8988T (cell line): ENCODE measurements at regions not wholly inside any gene's neighbourhood (a gene's known extent, or its start where the extent isn't known, plus 50 kb on each side); places are given as distances from the start of the nearest gene placed in this dataset.
"Not testable (repeated sequence)": the region's sequence is repeated elsewhere in the genome, so short reads cannot be mapped to it uniquely, and the experiment has no call there.

Experiments used
- DNase-seq: peaks from one replicate; pipeline ENCODE4 v3.0.0; 2011

DNA sequence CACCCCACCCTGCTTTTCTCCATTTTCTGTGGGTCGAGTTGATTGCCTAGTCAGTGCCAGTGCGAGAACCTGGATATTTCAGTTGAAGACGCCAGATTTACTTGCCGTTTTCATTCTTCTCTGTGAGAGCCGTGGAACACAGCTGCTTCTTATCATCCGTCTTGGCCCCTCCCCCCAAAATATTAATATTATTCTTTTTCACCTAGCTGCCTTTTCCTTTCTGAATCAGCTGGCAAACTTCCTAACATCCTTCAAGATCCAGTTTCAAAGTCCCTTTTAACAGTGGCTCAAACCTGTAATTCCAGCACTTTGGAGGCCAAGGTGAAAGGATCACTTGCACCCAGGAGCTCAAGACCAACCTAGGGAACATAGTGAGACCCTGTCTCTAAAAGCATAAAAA lies 117.1 kb upstream of the RASA1 start:
- DNase-seq: no peak

DNA sequence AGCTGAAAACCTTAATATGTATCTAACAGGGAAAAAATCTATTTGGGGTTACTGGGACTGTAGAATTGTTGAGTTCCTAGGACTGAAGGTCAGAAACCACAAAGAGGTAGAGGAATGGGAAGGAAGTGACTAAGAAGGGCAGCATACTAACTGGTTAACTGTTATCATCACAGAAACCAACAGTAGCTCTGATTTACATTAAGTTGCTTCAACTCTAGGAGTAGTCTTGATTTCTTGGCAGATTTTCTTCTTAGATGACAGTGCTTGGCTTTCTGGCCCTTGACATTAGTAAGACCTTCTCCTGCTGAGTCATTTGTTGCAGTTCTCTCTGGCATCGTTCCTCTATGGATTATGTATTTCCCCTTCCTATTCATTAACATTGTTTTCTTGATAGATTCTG lies 116.1 kb upstream of the RASA1 start:
- no peak for DNase-seq

DNA sequence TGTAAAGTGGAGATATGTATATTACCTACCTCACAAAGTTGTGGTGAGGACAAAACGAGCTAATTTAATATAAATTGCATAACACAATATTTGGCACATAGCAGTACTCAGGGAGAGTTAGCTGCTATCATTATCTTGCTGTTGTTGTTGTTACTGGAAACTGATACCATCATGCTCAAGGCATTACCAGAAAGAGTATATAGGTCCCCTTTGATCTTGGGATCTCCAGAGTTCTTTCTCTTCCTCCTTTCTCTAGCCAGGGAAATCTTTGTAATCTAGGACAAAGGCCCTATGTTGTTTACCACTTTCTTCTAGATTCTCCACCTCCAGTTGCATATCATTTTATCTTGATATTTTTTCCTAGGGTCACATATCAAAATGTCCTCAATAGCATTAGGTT lies 114.8 kb upstream of the RASA1 start:
- DNase-seq: no peak

DNA sequence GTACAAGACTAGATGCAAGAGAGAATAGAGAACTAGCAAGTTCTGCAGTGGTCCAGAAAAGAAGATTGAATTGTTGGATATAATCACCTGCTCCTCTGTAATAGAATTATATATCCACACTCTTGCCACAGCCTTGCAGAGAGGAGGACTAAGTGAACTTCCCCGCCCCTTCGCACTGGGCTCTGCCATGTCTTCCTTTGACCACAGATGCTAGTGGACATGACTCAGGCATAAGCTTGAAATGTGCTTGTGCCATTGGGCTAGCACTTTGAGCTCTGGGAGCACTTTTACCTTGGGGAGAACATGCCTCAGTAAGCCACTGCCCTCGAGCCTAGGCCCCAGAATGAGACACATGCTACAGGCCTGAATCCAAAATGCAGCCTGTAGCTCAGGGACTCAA lies 113.5 kb upstream of the RASA1 start:
- DNase-seq: no peak

DNA sequence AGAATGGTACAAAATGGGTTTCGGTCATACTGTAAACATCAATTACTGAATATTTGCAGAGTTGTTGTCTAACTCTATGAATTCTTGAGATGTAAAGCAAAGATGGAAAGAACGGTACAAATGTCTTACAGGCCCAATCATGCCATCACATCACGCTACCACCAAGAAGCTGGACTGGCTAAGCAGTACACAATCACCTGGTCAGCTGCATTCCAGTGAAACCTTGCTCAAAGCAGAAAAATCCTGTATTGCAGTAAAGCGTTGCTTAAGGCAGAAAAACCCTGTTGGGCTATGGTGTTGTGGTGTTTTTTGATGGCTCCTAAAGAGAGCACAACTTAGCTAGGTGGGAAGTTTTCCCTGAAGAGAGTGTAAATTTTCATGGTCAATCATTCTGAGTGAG lies 112.6 kb upstream of the RASA1 start:
- no peak for DNase-seq

DNA sequence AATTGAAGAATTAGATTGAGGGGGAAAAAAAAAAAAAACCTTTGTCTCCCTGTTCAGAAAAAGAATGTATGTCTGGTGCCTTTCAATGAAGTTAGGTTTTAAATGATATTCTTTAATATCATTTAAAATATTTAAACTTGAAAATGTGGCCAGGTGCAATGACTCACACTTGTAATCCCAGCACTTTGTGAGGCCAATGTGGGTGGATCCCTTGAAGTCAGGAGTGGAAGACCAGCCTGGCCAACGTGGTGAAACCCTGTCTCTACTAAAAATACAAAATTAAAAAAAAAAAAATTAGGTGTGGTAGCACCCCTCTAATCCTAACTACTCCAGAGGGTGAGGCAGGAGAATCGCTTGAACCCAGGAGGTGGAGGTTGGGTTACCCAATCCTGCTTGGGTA lies 111.1 kb upstream of the RASA1 start:
- DNase-seq: no peak

DNA sequence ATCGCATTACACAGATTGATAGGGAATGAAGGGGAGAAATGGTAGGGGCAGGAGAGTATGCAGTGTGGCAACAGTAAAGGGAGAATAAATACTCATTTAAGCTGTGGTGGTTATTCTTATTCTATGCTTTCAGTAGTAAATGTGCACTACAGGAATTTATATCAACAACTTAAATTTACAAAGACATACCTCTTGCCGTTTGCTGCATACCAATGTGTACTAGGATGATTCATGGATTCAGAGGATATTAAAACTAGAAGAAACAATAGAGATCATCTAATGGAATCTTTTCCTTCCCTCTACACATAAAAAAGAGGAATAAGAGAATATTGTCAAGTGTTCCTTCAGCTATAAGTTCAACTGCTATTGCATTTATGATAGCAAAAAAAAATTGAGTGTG lies 103.3 kb upstream of the RASA1 start:
- no peak for DNase-seq

DNA sequence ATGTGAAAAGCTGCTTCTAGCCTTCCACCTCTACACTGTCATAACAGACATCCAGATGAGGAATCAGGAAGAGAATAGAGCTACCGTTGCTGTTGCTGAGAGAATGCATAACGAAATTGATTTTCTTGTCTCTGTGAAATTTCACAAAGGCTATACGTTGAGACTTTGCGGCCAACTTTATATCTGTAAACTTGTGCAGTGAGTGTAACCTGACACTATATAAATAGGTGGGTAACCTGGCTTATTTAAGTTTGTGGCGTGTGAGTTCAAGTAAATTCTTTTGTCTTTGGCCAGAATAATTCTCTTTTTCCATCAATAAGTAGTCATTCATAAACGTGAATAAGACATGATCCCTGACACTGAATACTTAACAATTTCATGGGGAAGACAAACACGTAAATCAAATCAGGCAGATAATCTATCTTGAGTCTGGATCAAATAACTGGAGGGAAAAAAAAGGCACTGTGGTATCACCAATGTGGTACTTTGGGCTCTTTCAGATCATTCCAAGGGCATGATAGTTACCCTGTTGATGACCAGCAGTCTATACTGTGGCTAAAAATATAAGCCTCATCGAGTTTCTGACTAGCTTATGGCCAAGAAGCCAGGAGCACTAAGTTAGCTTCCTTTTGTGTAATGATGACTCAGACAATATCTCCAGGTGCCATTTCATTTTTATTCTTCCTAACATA lies 98.2 kb upstream of the RASA1 start:
- DNase-seq: no peak

DNA sequence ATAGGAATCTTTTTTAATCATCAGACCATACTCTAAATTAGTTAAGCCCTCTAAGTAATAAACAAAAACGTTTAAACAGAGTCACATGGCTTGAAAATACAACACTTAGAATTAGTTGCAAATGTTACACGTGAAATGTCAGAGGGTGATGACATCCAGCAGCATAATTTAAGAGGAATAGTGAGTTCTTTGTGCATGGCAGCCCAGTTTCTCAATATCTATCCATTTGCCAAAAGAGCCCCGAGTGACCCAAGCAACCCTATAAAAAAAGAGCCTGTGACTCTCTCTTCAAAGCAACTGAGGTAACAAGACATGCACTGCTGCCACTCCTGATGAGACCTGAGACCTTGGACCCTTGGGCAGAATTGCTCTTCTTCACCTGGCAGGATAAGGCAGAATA lies 96.9 kb upstream of the RASA1 start:
- no peak for DNase-seq

DNA sequence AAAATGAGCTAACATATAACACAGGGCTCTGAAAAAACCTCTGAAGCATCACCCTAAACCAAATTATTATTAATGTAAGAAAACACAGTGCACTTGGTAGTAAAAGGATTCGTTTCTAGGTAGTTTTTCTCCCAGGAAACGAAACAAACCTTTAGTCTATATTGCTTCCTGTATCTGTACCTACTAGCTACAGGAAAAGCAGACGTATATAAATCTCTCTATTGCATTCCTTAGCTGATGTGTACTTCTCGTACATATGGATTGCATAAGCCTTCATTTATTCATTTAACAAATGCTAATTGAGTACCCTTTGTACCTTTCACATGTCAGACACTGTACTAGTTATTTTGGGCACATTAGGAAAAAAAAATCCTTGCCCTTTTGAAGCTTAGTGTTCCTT lies 85.0 kb upstream of the RASA1 start:
- DNase-seq: no peak

DNA sequence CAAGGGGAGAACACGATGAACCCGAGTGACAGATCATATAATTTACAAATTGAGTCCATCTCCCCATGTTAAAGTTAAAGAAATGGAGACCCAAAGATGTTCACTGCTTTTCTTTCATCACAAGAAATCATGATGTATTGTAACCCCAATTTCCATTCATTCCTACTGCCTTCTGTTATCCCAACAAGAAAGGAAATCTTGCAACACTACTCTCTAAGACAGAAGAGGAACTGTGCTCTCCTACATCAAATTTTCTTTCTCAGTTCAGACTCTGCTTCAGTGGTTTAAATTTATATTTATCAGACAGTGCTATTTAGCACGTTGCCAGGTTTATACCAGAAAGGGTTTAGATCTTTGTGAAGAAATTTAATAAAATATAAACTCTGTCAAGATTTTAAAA lies 83.8 kb upstream of the RASA1 start:
- DNase-seq: no peak

DNA sequence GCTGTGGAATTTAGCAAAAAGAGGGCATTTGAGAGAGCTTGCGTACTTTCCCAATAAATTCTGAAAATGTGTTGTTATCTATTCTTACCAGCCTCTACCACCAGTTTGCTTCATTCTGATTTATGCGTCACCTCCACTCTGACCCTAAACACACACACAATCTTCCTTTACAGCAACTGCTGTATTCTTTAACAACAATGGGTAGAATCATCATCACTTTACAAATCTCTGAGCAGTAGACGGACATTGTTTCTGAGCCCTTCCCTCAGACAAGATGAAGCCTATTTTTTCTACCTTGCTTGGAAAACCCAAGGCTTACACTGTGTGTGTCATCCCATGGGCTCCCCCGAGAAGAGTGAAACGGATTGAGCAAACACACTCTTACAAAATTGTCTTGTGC lies 83.1 kb upstream of the RASA1 start:
- no peak for DNase-seq

DNA sequence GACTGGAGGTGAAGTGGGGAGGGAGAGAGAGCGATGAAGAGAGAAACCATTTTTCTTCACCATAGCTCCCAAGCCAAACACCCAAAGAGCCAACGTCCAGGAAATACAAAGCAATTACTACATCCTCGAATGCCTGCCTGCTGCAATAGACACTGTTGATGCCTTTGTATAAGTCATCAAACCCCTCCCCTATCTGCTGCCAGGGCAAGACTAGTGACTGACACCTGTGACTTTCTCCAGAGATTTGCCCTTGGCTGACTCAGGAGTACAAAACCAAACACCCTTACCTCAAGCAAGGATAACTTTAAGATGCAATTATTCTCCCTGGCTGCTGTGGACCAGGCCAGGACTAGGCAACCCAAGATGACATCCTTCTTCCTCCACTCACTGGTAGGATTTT lies 81.8 kb upstream of the RASA1 start:
- no peak for DNase-seq

DNA sequence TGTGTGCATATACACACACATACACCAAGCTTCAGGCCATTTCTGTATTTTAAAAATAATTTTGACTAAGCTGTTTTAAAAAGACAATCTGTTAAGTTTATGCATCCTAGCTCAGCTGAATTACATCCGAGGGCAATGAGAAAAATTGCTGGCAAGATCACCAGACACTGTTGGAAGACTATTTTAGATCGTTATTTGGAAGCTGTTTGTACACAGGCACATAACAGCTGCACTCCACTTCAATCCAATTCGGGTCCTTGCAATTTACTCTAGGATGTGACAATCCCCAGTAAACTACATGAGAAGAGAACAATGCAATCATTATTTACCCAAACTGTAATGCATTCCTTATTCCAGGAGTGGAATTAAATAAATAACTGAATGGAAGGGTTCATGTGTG lies 79.3 kb upstream of the RASA1 start:
- DNase-seq: no peak

DNA sequence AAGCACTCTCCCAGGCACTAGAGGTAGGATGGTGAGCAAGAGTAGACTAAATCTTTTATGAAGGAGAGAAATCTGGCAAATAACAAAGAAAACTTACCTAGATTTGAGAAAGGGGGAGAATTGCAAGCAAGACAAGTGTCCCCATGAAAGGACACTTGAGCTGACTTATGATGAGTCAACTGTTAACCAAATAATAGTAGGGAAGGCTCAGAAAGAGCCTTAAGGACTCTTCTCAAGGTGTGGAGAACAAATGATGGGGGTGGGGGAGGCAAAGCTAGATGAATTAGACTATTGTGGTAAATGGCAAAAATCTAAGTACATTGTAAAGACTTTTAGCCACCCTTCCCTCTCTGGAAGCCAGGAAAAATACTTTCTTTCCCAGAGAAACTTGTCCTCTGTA lies 77.6 kb upstream of the RASA1 start:
- no peak for DNase-seq

DNA sequence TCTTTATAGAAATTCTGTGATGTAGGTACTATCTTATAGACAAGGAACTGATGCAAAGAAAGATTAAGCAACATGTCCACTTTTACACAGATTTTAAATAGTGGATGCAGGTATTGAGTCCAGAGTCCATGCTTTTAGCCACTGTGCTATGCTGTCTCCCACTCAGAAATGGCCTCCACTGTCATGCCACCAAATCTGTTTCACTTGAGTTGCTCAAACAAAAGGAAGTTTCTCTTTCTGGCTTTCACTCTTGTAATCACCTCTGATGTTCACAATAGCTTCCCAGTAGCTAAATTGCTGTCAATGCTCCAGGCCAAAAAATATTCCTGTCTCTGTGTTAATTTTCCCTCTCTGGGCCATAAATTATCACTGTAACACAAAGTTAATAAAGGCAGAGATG lies 77.0 kb upstream of the RASA1 start:
- DNase-seq: no peak

DNA sequence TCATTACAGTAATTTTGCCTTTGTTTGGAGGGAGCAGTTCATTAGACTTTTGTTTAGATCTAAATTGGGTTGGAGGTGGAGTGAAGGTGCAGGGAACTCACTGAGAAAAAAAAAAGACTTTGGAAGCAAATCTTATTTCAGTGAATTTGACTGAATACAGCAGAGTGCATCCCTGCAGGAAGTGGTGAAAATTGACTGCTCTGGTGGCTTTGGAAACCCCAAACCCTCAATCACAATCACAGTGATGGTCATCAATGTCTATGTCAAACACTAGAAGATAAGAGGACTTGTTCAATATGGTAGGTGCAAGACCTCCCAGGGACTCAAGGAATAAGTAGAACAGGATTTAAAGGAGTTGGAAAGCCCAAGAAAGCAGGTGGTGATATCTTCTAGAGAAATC lies 76.0 kb upstream of the RASA1 start:
- no peak for DNase-seq

DNA sequence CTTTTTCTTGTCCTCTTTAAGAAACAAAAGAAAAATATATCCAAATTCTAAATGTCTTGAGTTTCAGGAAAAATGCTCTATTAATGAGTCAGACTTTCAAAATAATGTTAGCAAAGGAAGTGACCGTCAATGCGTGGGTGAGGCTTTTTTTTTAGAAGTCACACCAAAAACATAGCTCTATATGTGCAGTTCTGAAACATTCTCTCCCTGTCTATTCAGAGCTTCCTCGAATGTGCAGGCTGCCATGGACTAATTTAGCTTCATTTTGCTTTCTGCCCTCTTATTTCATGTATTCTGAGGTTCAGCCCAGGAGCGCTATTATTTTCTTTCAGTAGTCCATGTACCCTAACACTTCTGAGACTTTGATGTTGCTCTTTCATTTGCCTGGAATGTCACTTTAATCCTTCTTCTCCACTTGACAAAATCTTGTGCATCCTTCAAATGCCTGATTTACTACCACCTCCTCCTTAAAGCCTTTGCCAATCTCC lies 72.5 kb upstream of the RASA1 start:
- DNase-seq: no peak

DNA sequence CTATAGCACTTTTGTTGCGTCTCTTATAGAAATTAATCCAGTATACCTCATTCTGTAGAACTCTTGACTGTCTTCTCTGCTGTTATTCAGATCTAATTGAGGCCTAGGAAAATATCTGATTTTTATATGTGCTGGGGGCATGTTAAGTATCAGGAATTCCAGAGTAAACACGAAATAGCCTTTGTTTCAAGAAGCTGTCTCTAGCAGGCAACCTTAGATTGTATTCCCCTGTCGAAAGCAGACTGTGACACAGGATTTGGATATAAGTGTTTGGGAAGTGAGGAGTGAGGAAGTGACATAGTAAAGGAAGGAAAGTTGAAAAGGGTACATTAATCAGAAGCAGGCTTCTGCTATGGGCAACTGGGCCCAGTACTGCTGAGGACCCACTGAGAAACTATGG lies 72.1 kb upstream of the RASA1 start:
- DNase-seq: no peak

DNA sequence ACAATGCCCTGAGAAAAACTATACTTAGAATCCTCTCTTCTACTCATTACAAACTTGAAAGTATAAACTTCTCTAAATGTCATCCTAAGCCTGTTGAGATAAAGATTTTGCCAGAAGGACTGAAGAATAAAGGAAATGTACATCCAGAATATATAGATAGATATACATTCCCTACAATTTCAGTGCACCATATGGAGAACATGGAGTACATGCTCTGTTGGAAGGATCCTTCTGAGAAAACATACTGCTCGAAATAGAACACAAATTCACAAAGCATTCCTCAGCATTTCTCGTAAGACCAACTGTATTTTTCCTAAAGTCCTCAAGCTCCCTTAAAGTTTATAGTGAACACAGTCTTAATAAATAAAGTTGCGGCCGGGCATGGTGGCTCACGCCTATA lies 69.7 kb upstream of the RASA1 start:
- no peak for DNase-seq

DNA sequence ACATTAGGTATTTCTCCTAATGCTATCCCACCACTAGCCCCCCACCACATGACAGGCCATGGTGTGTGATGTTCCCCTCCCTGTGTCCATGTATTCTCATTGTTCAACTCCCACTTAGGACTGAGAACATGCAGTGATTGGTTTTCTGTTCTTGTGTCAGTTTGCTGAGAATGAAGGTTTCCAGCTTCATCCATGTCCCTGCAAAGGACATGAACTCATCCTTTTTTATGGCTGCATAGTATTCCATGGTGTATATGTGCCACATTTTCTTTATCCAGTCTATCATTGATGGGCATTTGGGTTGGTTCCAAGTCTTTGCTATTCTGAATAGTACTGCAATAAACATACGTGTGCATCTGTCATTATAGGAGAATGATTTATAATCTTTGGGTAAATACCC lies 68.4 kb upstream of the RASA1 start:
- not testable (repeated sequence) for DNase-seq

DNA sequence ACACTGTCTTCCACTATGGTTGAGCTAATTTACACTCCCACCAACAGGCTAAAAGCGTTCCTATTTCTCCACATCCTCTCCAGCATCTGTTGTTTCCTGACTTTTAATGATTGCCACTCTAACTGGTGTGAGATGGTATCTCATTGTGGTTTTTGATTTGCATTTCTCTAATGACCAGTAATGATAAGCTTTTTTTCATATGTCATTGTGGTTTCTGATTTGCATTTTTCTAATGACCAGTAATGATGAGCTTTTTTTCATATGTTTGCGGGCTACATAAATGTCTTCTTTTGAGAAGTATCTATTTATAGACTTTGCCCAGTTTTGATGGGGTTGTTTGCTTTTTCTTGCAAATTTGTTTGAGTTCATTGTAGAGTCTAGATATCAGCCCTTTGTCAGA lies 68.0 kb upstream of the RASA1 start:
- not testable (repeated sequence) for DNase-seq

DNA sequence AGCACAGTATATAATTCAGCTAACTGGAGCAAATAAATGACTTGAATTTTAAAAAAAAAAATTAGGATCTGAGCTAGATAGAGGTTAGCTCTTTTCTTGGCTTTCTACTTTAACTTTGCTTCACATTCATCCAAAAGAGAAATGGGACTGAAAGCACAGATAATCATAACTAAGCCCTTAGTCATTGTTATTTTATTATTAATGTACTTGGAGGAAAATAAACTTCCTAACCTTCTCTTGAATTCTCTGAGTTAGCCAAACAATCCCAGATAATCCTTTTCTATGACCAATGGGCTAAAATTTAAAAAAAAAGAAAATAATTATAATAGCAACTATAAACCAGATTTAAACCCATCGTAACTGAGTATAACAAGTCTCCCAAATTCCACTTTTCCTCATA lies 57.6 kb upstream of the RASA1 start:
- no peak for DNase-seq

DNA sequence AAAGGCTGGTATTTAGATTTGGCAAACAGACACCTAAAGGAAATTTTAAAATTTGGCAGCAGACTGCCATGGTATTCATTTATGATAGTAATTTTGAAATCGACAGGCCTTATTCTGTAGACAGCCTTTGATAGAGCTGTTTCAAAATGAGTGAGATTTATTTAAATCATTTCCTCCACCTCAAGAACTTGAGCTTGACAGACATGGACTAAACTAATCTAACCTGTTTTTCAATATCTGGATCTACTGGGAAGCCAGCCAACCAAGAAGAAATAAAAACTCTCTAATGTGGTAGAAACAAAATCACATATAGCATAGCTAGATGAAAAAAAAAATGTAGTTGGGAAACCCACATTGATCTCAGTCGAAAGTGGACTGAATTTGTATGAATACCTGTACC lies 56.9 kb upstream of the RASA1 start:
- no peak for DNase-seq

DNA sequence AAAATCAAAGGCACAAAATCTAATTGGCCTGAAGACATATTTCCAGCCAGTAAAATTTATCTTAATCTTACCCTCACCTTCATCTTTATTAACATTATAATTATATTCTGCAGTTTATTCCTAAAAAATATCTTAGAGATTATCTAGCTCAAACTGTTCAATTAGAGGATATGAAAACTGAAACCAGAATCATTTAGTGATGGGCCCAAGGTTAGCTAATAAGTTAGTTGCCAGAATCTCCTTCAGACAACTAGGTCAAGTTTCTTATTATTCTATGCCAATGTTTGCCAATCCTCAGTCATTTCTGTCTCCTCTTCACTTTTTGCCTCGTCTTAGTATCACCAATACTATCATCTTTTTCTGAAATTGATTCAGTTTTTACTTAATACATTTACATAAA lies 56.0 kb upstream of the RASA1 start:
- DNase-seq: no peak

DNA sequence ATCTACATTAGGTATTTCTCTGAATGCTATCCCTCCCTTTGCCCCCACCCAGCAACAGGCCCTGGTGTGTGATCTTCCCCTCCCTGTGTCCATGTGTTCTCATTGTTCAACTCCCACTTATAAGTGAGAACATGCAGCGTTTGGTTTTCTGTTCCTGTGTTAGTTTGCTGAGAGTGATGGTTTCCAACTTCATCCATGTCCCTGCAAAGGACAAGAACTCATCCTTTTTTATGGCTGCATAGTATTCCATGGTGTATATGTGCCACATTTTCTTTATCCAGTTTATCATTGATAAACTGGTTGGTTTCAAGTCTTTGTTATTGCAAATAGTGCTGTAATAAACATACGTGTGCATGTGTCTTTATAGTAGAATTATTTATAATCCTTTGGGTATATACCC lies 55.5 kb upstream of the RASA1 start:
- not testable (repeated sequence) for DNase-seq
